Mesenchymal stem cell (in vitro differentiated cells and primary cell): ENCODE measurements at regions not wholly inside any gene's neighbourhood (a gene's known extent, or its start where the extent isn't known, plus 50 kb on each side); places are given as distances from the start of the nearest gene placed in this dataset.
A peak's percentile ranks its signal among the peaks of the same experiment; 100 is the strongest.

ENCODE experiments used
- DNase-seq: peaks from one replicate; pipeline ENCODE4 v3.0.0-alpha.2; 2013
- H2AFZ ChIP-seq: one replicate; pipeline ENCODE4 v1.6.1; 2013; ENCODE audit warnings: low read depth, mild to moderate bottlenecking, control low read depth, inconsistent platforms, low read length, moderate library complexity
- H2AK5ac ChIP-seq: 2 replicates; pipeline ENCODE4 v1.6.1; 2013; ENCODE audit warnings: low read length, moderate library complexity, mild to moderate bottlenecking, inconsistent platforms; ENCODE audit not compliant: severe bottlenecking
- H2BK120ac ChIP-seq: one replicate; pipeline ENCODE4 v1.6.1; 2013; ENCODE audit warnings: low read depth, mild to moderate bottlenecking, inconsistent platforms, low read length, moderate library complexity
- H2BK12ac ChIP-seq, 2 experiments: one replicate each; pipeline ENCODE4 v1.6.1; 2013; ENCODE audit warnings: inconsistent platforms in 2 of 2, low read length in 2 of 2, mild to moderate bottlenecking in 2 of 2, moderate library complexity in 2 of 2, control low read depth in 1 of 2
- H2BK15ac ChIP-seq: one replicate; pipeline ENCODE4 v1.6.1; 2013; ENCODE audit warnings: mild to moderate bottlenecking, low read depth, inconsistent platforms; ENCODE audit not compliant: poor library complexity, severe bottlenecking
- H2BK5ac ChIP-seq: 2 replicates; pipeline ENCODE4 v1.6.1; 2013; ENCODE audit warnings: low read depth, mild to moderate bottlenecking, low read length, control low read depth, inconsistent platforms; ENCODE audit not compliant: poor library complexity, severe bottlenecking
- H3K14ac ChIP-seq, 2 experiments: one replicate each; pipeline ENCODE4 v1.6.1; 2013; ENCODE audit warnings: inconsistent platforms in 2 of 2, low read length in 2 of 2, control low read depth in 1 of 2, mild to moderate bottlenecking in 1 of 2, moderate library complexity in 1 of 2
- H3K18ac ChIP-seq, 2 experiments: one replicate each; pipeline ENCODE4 v1.6.1; 2013; ENCODE audit warnings: inconsistent platforms in 2 of 2, low read length in 2 of 2, control low read depth in 1 of 2, low read depth in 1 of 2, mild to moderate bottlenecking in 1 of 2
- H3K23ac ChIP-seq, 2 experiments: one replicate each; pipeline ENCODE4 v1.6.1; 2013; ENCODE audit warnings: inconsistent platforms in 2 of 2, low read length in 2 of 2, mild to moderate bottlenecking in 2 of 2, moderate library complexity in 2 of 2, control low read depth in 1 of 2
- H3K27ac ChIP-seq: 2 replicates; pipeline ENCODE4 v1.5.1; 2013; ENCODE audit warnings: mild to moderate bottlenecking, moderate library complexity, low read length, control low read depth, inconsistent platforms; ENCODE audit not compliant: poor library complexity, severe bottlenecking
- H3K27me3 ChIP-seq, 2 experiments: 2 replicates each; pipeline versions ENCODE4 v1.6.1 to v1.7.0; 2013; ENCODE audit warnings: low read length in 2 of 2, mild to moderate bottlenecking in 2 of 2, moderate library complexity in 2 of 2, control low read depth in 1 of 2, inconsistent platforms in 1 of 2; ENCODE audit not compliant: control insufficient read depth in 1 of 2, insufficient read depth in 1 of 2
- H3K36me3 ChIP-seq, 2 experiments: 2 replicates each; pipeline versions ENCODE4 v1.6.1 to v1.7.0; 2013; ENCODE audit warnings: low read length in 2 of 2, control low read depth in 1 of 2, inconsistent platforms in 1 of 2, low read depth in 1 of 2, mild to moderate bottlenecking in 1 of 2; ENCODE audit not compliant: insufficient read depth in 2 of 2, control insufficient read depth in 1 of 2
- H3K4ac ChIP-seq, 2 experiments: one replicate each; pipeline ENCODE4 v1.6.1; 2013; ENCODE audit warnings: inconsistent platforms in 2 of 2, low read length in 2 of 2, mild to moderate bottlenecking in 2 of 2, moderate library complexity in 2 of 2, control low read depth in 1 of 2, low read depth in 1 of 2
- H3K4me1 ChIP-seq: 2 replicates; pipeline ENCODE4 v1.6.1; 2013; ENCODE audit warnings: low read depth, low read length, control low read depth; ENCODE audit not compliant: control insufficient read depth, insufficient read depth
- H3K4me2 ChIP-seq: 2 replicates; pipeline ENCODE4 v1.6.1; 2013; ENCODE audit warnings: low read length, mild to moderate bottlenecking, inconsistent platforms; ENCODE audit not compliant: poor library complexity, severe bottlenecking
- H3K4me3 ChIP-seq, 2 experiments: 2 replicates each; pipeline versions ENCODE4 v1.5.1 to v1.7.0; 2013; ENCODE audit warnings: low read length in 2 of 2, mild to moderate bottlenecking in 2 of 2, control low read depth in 1 of 2, low read depth in 1 of 2; ENCODE audit not compliant: insufficient read depth in 1 of 2
- H3K79me1 ChIP-seq: replicated peaks from 2 replicates; pipeline ENCODE4 v1.6.1; 2013; ENCODE audit warnings: mild to moderate bottlenecking, control low read depth, low read length, inconsistent platforms; ENCODE audit not compliant: poor library complexity, severe bottlenecking
- H3K9ac ChIP-seq: 2 replicates; pipeline ENCODE4 v1.7.0; 2013; ENCODE audit warnings: mild to moderate bottlenecking, low read length, moderate library complexity
- H3K9me3 ChIP-seq: 2 replicates; pipeline ENCODE4 v1.7.0; 2013; ENCODE audit warnings: mild to moderate bottlenecking, low read length; ENCODE audit not compliant: control insufficient read depth
- H4K8ac ChIP-seq: one replicate; pipeline ENCODE4 v1.6.1; 2013; ENCODE audit warnings: inconsistent platforms, mild to moderate bottlenecking, low read length, moderate library complexity
- H4K91ac ChIP-seq: one replicate; pipeline ENCODE4 v1.6.1; 2013; ENCODE audit warnings: mild to moderate bottlenecking, low read length, inconsistent platforms
- WGBS: methylation state at CpG from one replicate; pipeline ENCODE4 v1.1.7; 2013; ENCODE audit warnings: mixed read lengths; 5-methylcytosine and 5-hydroxymethylcytosine counted together

DNA sequence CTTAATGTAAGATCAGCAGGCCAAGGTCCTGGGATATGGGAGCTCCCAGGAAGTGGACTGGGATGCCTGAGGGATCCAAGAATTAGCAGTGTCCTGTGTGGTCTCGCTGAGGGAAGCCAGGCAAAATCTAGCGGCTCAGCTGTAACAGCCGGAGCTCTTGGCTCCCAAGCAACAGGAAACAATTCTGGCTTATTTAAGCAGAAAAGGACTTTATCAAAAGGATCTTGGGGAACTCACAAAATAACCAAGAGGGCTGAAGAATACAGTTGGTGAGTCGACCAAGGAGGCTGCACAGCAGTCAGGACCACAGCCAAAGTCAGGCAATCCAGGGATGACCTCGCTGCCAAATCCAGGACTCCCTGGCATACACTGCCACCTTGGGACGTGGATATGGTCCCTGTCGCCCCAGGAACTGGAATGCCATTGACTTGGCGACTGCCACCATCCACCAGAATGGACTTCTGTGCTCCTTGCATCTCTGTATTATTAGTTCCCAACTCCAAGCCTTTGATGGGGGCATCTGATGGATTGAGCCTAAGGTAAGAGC, 165.3 kb upstream of the BCOR start:
- H3K9me3 ChIP-seq = no peaks in the 10 kb centered on the region
- H3K4ac ChIP-seq = peak overlapping the region in 1 of 2 experiments; percentile 51
- H3K14ac ChIP-seq = no peak overlapping the region
- H3K9ac ChIP-seq = no peak overlapping the region
- peak overlapping the region; percentile 40 for H3K27ac ChIP-seq
- DNase-seq = peak; percentile 69
- no peak overlapping the region for H3K4me2 ChIP-seq
- 61% methylated on average over 5 of the region's 8 CpGs for WGBS
- H2AK5ac ChIP-seq = no peak overlapping the region
- peak overlapping the region; percentile 41 for H4K8ac ChIP-seq
- no peak overlapping the region for H3K4me3 ChIP-seq
- peak overlapping the region; percentile 38 for H2BK5ac ChIP-seq
- peak overlapping the region; percentile 19 for H2BK120ac ChIP-seq
- H2BK15ac ChIP-seq = no peak overlapping the region
- H3K18ac ChIP-seq = peak overlapping the region; percentile 62
- no peak overlapping the region for H3K23ac ChIP-seq
- no peaks in the 10 kb centered on the region for H3K36me3 ChIP-seq
- H3K4me1 ChIP-seq = peaks cover 14% of the 10 kb centered on the region
- peak overlapping the region; percentile 93 for H4K91ac ChIP-seq
- H3K27me3 ChIP-seq = peaks cover 0 to 28% of the 10 kb centered on the region in 2 experiments
- H2AFZ ChIP-seq = no peak overlapping the region
- H2BK12ac ChIP-seq = peak overlapping the region; percentile 18 to 88
- H3K79me1 ChIP-seq = no peaks in the 10 kb centered on the region

DNA sequence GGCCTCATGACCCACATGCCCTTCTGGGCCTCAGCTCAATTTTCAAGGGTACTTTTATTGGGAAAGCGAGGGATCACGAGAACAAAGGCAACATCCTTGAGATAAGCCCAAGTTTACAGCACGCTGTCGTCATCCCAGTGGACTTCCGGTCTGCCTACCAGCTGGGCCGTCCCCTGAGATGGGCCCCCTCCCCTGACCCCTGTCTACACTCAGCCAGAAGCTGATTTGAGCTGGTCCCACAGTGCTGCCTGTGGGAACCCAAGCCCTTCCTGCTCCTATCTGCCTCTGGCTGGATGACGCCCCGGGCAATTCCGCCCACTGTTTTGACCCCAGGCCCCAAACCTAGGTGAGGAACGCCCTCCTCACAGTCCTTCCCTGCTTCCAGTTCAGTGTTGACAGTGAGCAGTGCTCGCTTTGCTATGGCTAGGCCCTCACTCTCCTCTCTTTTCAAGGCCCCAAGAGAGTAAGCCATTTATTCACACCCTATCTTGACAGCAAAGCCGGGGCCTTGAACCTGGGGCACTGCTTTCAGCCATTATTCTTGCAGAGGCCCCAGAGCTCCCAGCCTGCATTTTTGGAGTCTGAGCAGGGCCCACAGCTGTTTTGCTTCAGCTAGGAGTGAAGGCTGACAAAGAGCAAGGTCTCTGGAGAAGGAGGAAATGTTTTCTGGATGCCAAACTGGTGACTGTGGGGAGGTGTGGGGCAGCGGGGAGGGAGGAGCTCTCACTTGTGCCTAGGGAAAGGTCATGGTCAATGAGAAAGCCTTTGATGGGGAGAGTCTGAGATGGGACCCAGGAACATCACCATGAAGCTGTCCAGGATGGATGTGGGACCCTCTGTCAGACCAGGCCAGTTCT, 164.6 kb upstream of the BCOR start:
- H3K4me3 ChIP-seq = no peak overlapping the region
- no peaks in the 10 kb centered on the region for H3K79me1 ChIP-seq
- no peak overlapping the region for H3K23ac ChIP-seq
- no peak overlapping the region for H3K4me2 ChIP-seq
- no peak overlapping the region for H2BK120ac ChIP-seq
- no peaks in the 10 kb centered on the region for H3K36me3 ChIP-seq
- H2BK15ac ChIP-seq = no peak overlapping the region
- peak overlapping the region; percentile 47 to 68 for H3K4ac ChIP-seq
- peaks cover 11% of the 10 kb centered on the region for H3K4me1 ChIP-seq
- peak; percentile 86 for DNase-seq
- peak overlapping the region; percentile 78 to 81 for H3K18ac ChIP-seq
- H3K27me3 ChIP-seq = peaks cover 0 to 24% of the 10 kb centered on the region in 2 experiments
- peak overlapping the region; percentile 49 for H3K27ac ChIP-seq
- no peaks in the 10 kb centered on the region for H3K9me3 ChIP-seq
- peak overlapping the region; percentile 80 for H4K8ac ChIP-seq
- no peak overlapping the region for H3K14ac ChIP-seq
- H2BK12ac ChIP-seq = peak overlapping the region; percentile 91 to 94
- peak overlapping the region; percentile 38 for H2BK5ac ChIP-seq
- peak overlapping the region; percentile 54 for H2AK5ac ChIP-seq
- 7% methylated on average over 13 of the region's 13 CpGs for WGBS
- no peak overlapping the region for H3K9ac ChIP-seq
- H4K91ac ChIP-seq = peak overlapping the region; percentile 27
- H2AFZ ChIP-seq = no peak overlapping the region

GRCh38 chrX:40261833-40262156, 164.0 kb upstream of the BCOR start:
- Histone ChIP-seq H3K36me3 (no peaks in the 10 kb centered on the region), H3K27ac (no peak overlapping the region), H3K4me1 (peaks cover 9% of the 10 kb centered on the region), H3K23ac (no peak overlapping the region), H2AFZ (no peak overlapping the region), H4K91ac (peak overlapping the region; percentile 98), H3K18ac (peak overlapping the region; percentile 78 to 81), H2BK5ac (no peak overlapping the region), H3K14ac (no peak overlapping the region), H2BK120ac (peak overlapping the region; percentile 64), H3K79me1 (no peaks in the 10 kb centered on the region), H4K8ac (peak overlapping the region; percentile 80), H3K4me3 (no peak overlapping the region), H3K9ac (no peak overlapping the region), H2BK15ac (no peak overlapping the region), H2AK5ac (no peak overlapping the region), H3K27me3 (peaks cover 0 to 23% of the 10 kb centered on the region in 2 experiments), H3K4me2 (no peak overlapping the region), H3K9me3 (no peaks in the 10 kb centered on the region), H3K4ac (peak overlapping the region; percentile 68 to 75), H2BK12ac (peak overlapping the region; percentile 91 to 94)
- WGBS = 81% methylated on average over 7 of the region's 7 CpGs
- DNase-seq = no peak

GRCh38 chrX:40260146-40260747, 162.5 kb upstream of the BCOR start:
- H3K79me1 ChIP-seq = no peaks in the 10 kb centered on the region
- peak overlapping the region in 1 of 2 experiments; percentile 89 for H2BK12ac ChIP-seq
- no peak overlapping the region for H3K9ac ChIP-seq
- H3K27me3 ChIP-seq = peaks cover 0 to 18% of the 10 kb centered on the region in 2 experiments
- H3K36me3 ChIP-seq = no peaks in the 10 kb centered on the region
- no peak overlapping the region for H3K14ac ChIP-seq
- no peak overlapping the region for H2AK5ac ChIP-seq
- H3K4me2 ChIP-seq = no peak overlapping the region
- peak overlapping the region; percentile 82 for H4K8ac ChIP-seq
- H2AFZ ChIP-seq = no peak overlapping the region
- H3K23ac ChIP-seq = no peak overlapping the region
- H2BK15ac ChIP-seq = no peak overlapping the region
- H3K4me1 ChIP-seq = peaks cover 6% of the 10 kb centered on the region
- H3K9me3 ChIP-seq = no peaks in the 10 kb centered on the region
- DNase-seq = peak; percentile 77
- H2BK120ac ChIP-seq = no peak overlapping the region
- H3K18ac ChIP-seq = peak overlapping the region; percentile 70 to 84
- H2BK5ac ChIP-seq = no peak overlapping the region
- no peak overlapping the region for H3K27ac ChIP-seq
- no peak overlapping the region for H3K4me3 ChIP-seq
- peak overlapping the region; percentile 68 for H4K91ac ChIP-seq
- H3K4ac ChIP-seq = peak overlapping the region in 1 of 2 experiments; percentile 73
- WGBS = 22% methylated on average over 3 of the region's 14 CpGs
